Naive thymus-derived CD4-positive, alpha-beta T cell (primary cell): ENCODE measurements at regions not wholly inside any gene's neighbourhood (a gene's known extent, or its start where the extent isn't known, plus 50 kb on each side); places are given as distances from the start of the nearest gene placed in this dataset.

Experiments
- ATAC-seq: fragments of 150-1000 bp; cut with Tn5 transposase; 2 replicates; pipeline ENCODE4 v1.10.0; 2021; ENCODE audit warnings: mild to moderate bottlenecking, moderate library complexity
- CTCF ChIA-PET: fragments of 350-600 bp; sonication (Branson Sonifier 250); formaldehyde crosslinking; loops from one replicate; lab custom pipeline; 2021; ENCODE audit warnings: antibody characterized with exemption; lab: Charles Lee
- POLR2A ChIA-PET: fragments of 350-600 bp; sonication (Branson Sonifier 250); formaldehyde crosslinking; loops from one replicate; lab custom pipeline; 2021; ENCODE audit warnings: antibody characterized with exemption, inconsistent platforms; lab: Charles Lee
- DNase-seq, 9 donors: peaks; one replicate each; pipeline versions ENCODE4 v3.0.0 to v3.0.0-alpha.2; 2020 to 2022; ENCODE audit warnings: mixed read lengths in 1 of 9
- H3K27ac ChIP-seq: one replicate; pipeline ENCODE4 v1.7.0; 2013; ENCODE audit warnings: mild to moderate bottlenecking, low read depth, low read length, moderate library complexity
- H3K27me3 ChIP-seq, 2 donors: one replicate each; pipeline ENCODE4 v1.7.0; 2013; ENCODE audit warnings: low read length in 2 of 2, mild to moderate bottlenecking in 2 of 2, moderate library complexity in 2 of 2; ENCODE audit not compliant: control insufficient read depth in 2 of 2, insufficient read depth in 2 of 2
- H3K36me3 ChIP-seq, 3 experiments: 1 replicate in 2 of 3; 2 replicates in 1 of 3; pipeline ENCODE4 v1.7.0; 2013; ENCODE audit warnings: low read length in 3 of 3, mild to moderate bottlenecking in 3 of 3, moderate library complexity in 1 of 3; ENCODE audit not compliant: insufficient read depth in 3 of 3, control insufficient read depth in 2 of 3
- H3K4me1 ChIP-seq, 2 donors: one replicate each; pipeline ENCODE4 v1.7.0; 2013; ENCODE audit warnings: low read length in 2 of 2, mild to moderate bottlenecking in 2 of 2, moderate library complexity in 1 of 2; ENCODE audit not compliant: control insufficient read depth in 2 of 2, insufficient read depth in 2 of 2
- H3K4me3 ChIP-seq: 2 replicates; pipeline ENCODE4 v1.7.0; 2013; ENCODE audit warnings: mild to moderate bottlenecking, low read length
- H3K9me3 ChIP-seq, 3 experiments: 1 replicate in 2 of 3; 2 replicates in 1 of 3; pipeline ENCODE4 v1.7.0; 2013; ENCODE audit warnings: low read length in 3 of 3; ENCODE audit not compliant: control insufficient read depth in 2 of 3
- H3K27ac Mint-ChIP-seq, 9 donors: one replicate each; pipeline ENCODE4 v1.8.0; 2020 to 2022; ENCODE audit warnings: mixed read lengths in 9 of 9, mild to moderate bottlenecking in 8 of 9, moderate library complexity in 5 of 9, inconsistent platforms in 2 of 9
- H3K27me3 Mint-ChIP-seq, 5 donors: one replicate each; pipeline ENCODE4 v1.8.0; 2021 to 2022; ENCODE audit warnings: mixed read lengths in 5 of 5, mild to moderate bottlenecking in 1 of 5
- H3K36me3 Mint-ChIP-seq, 5 donors: one replicate each; pipeline ENCODE4 v1.8.0; 2020 to 2022; ENCODE audit warnings: mixed read lengths in 5 of 5, mild to moderate bottlenecking in 3 of 5, inconsistent platforms in 1 of 5
- H3K4me1 Mint-ChIP-seq, 7 donors: one replicate each; pipeline ENCODE4 v1.8.0; 2020 to 2022; ENCODE audit warnings: mixed read lengths in 7 of 7, mild to moderate bottlenecking in 3 of 7, inconsistent platforms in 1 of 7
- H3K4me3 Mint-ChIP-seq, 10 donors: one replicate each; pipeline ENCODE4 v1.8.0; 2020 to 2022; ENCODE audit warnings: mild to moderate bottlenecking in 10 of 10, mixed read lengths in 10 of 10, moderate library complexity in 6 of 10, inconsistent platforms in 2 of 10
- H3K9me3 Mint-ChIP-seq, 11 donors: one replicate each; pipeline ENCODE4 v1.8.0; 2020 to 2022; ENCODE audit warnings: mixed read lengths in 11 of 11, mild to moderate bottlenecking in 4 of 11, inconsistent platforms in 1 of 11, moderate library complexity in 1 of 11
- intact Hi-C, 2 donors: fragments of 100-400 bp; cut with micrococcal nuclease; formaldehyde crosslinking; loops; one replicate each; pipeline ENCODE4 v1.15.1; 2023

- H3K27me3 ChIP-seq, result no peaks in the 10 kb centered on the region
- ChIA-PET CTCF (interaction anchor here (0.5 kb wide), 1 partner anchor 1004 kb away, joined by 3 read pairs; no protein-coding TSS in a partner anchor), POLR2A (no interaction called here)
- Mint-ChIP-seq H3K9me3 (peaks cover 0 to 3% (median 0%) of the 10 kb centered on the region in 11 donors), H3K27ac (no peak overlapping the region), H3K4me3 (no peak overlapping the region), H3K27me3 (peaks cover 10 to 34% (median 14%) of the 10 kb centered on the region in 5 donors), H3K36me3 (no peaks in the 10 kb centered on the region), H3K4me1 (no peaks in the 10 kb centered on the region)
- no peak overlapping the region for H3K4me3 ChIP-seq
- no peaks in the 10 kb centered on the region for H3K36me3 ChIP-seq
- ATAC-seq (no peak), DNase-seq (no peak)
- intact Hi-C loops, result no loop called here
- no peak overlapping the region for H3K27ac ChIP-seq
- no peaks in the 10 kb centered on the region for H3K4me1 ChIP-seq
- H3K9me3 ChIP-seq, result no peaks in the 10 kb centered on the region
These were observed 303.4 kb downstream of the SMAD2 start for GRCh38 chr18:47627030-47627429.

GRCh38 chr18:47619771-47620448 lies 310.5 kb downstream of the SMAD2 start:
- Histone ChIP-seq H3K9me3 (no peaks in the 10 kb centered on the region), H3K36me3 (no peaks in the 10 kb centered on the region), H3K27me3 (no peaks in the 10 kb centered on the region), H3K4me1 (no peaks in the 10 kb centered on the region), H3K4me3 (no peak overlapping the region), H3K27ac (no peak overlapping the region)
- Mint-ChIP-seq H3K36me3 (no peaks in the 10 kb centered on the region), H3K4me3 (no peak overlapping the region), H3K27me3 (peaks cover 9 to 53% (median 23%) of the 10 kb centered on the region in 5 donors), H3K9me3 (peaks cover 0 to 6% (median 0%) of the 10 kb centered on the region in 11 donors), H3K4me1 (no peaks in the 10 kb centered on the region), H3K27ac (no peak overlapping the region)
- no peak for DNase-seq
- intact Hi-C loops, result no loop called here
- CTCF ChIA-PET, result no interaction called here
- POLR2A ChIA-PET, result no interaction called here
- ATAC-seq, result no peak

- intact Hi-C loops, result no loop called here
- no peak overlapping the region for H3K4me3 Mint-ChIP-seq
- H3K27ac ChIP-seq, result no peak overlapping the region
- CTCF ChIA-PET, result no interaction called here
- no peaks in the 10 kb centered on the region for H3K4me1 Mint-ChIP-seq
- H3K4me1 ChIP-seq, result no peaks in the 10 kb centered on the region
- POLR2A ChIA-PET, result no interaction called here
- H3K27me3 Mint-ChIP-seq, result peaks cover 9 to 53% (median 24%) of the 10 kb centered on the region in 5 donors
- DNase-seq (no peak), ATAC-seq (no peak)
- no peaks in the 10 kb centered on the region for H3K9me3 ChIP-seq
- H3K9me3 Mint-ChIP-seq, result peaks cover 0 to 6% (median 0%) of the 10 kb centered on the region in 11 donors
- no peak overlapping the region for H3K27ac Mint-ChIP-seq
- no peak overlapping the region for H3K4me3 ChIP-seq
- no peaks in the 10 kb centered on the region for H3K36me3 ChIP-seq
- no peaks in the 10 kb centered on the region for H3K27me3 ChIP-seq
- no peaks in the 10 kb centered on the region for H3K36me3 Mint-ChIP-seq
These were observed 311.7 kb downstream of the SMAD2 start for GRCh38 chr18:47618758-47619157.

GRCh38 chr18:47615043-47615442 lies 315.4 kb downstream of the SMAD2 start:
- ChIA-PET POLR2A (no interaction called here), CTCF (no interaction called here)
- no peaks in the 10 kb centered on the region for H3K36me3 ChIP-seq
- DNase-seq, result no peak
- Mint-ChIP-seq H3K4me3 (no peak overlapping the region), H3K4me1 (no peaks in the 10 kb centered on the region), H3K9me3 (peaks cover 0 to 13% (median 7%) of the 10 kb centered on the region in 11 donors), H3K27me3 (peaks cover 0 to 49% (median 27%) of the 10 kb centered on the region in 5 donors), H3K27ac (no peak overlapping the region), H3K36me3 (no peaks in the 10 kb centered on the region)
- no peak for ATAC-seq
- H3K27ac ChIP-seq, result no peak overlapping the region
- no peaks in the 10 kb centered on the region for H3K9me3 ChIP-seq
- intact Hi-C loops, result no loop called here
- H3K4me1 ChIP-seq, result no peaks in the 10 kb centered on the region
- no peak overlapping the region for H3K4me3 ChIP-seq
- H3K27me3 ChIP-seq, result no peaks in the 10 kb centered on the region

GRCh38 chr18:47613929-47614328 lies 316.5 kb downstream of the SMAD2 start:
- Histone ChIP-seq H3K9me3 (no peaks in the 10 kb centered on the region), H3K4me3 (no peak overlapping the region), H3K27me3 (no peaks in the 10 kb centered on the region), H3K27ac (no peak overlapping the region), H3K36me3 (no peaks in the 10 kb centered on the region), H3K4me1 (no peaks in the 10 kb centered on the region)
- ATAC-seq (no peak), DNase-seq (no peak)
- CTCF ChIA-PET, result no interaction called here
- Mint-ChIP-seq H3K36me3 (no peaks in the 10 kb centered on the region), H3K27me3 (peaks cover 0 to 46% (median 21%) of the 10 kb centered on the region in 5 donors), H3K9me3 (peaks cover 0 to 15% (median 7%) of the 10 kb centered on the region in 11 donors), H3K4me3 (no peak overlapping the region), H3K4me1 (no peaks in the 10 kb centered on the region), H3K27ac (no peak overlapping the region)
- POLR2A ChIA-PET, result no interaction called here
- intact Hi-C loops, result no loop called here

- no peaks in the 10 kb centered on the region for H3K4me1 Mint-ChIP-seq
- H3K27me3 ChIP-seq, result no peaks in the 10 kb centered on the region
- H3K36me3 ChIP-seq, result no peaks in the 10 kb centered on the region
- no peak overlapping the region for H3K27ac Mint-ChIP-seq
- intact Hi-C loops, result no loop called here
- H3K4me1 ChIP-seq, result no peaks in the 10 kb centered on the region
- ChIA-PET POLR2A (no interaction called here), CTCF (no interaction called here)
- no peak overlapping the region for H3K4me3 ChIP-seq
- no peak for ATAC-seq
- peaks cover 0 to 11% (median 8%) of the 10 kb centered on the region in 11 donors for H3K9me3 Mint-ChIP-seq
- no peak overlapping the region for H3K4me3 Mint-ChIP-seq
- no peaks in the 10 kb centered on the region for H3K36me3 Mint-ChIP-seq
- no peak for DNase-seq
- H3K9me3 ChIP-seq, result no peaks in the 10 kb centered on the region
- H3K27ac ChIP-seq, result no peak overlapping the region
- peaks cover 0 to 37% (median 21%) of the 10 kb centered on the region in 5 donors for H3K27me3 Mint-ChIP-seq
These were observed 318.8 kb downstream of the SMAD2 start for GRCh38 chr18:47611649-47612048.

GRCh38 chr18:47606526-47606925 lies 323.9 kb downstream of the SMAD2 start:
- ChIA-PET CTCF (no interaction called here), POLR2A (no interaction called here)
- intact Hi-C loops, result no loop called here
- Mint-ChIP-seq H3K4me3 (no peak overlapping the region), H3K4me1 (no peaks in the 10 kb centered on the region), H3K27me3 (peaks cover 0 to 32% (median 11%) of the 10 kb centered on the region in 5 donors), H3K27ac (no peak overlapping the region), H3K36me3 (no peaks in the 10 kb centered on the region), H3K9me3 (peaks cover 0 to 11% (median 8%) of the 10 kb centered on the region in 11 donors)
- H3K27me3 ChIP-seq, result no peaks in the 10 kb centered on the region
- H3K4me1 ChIP-seq, result no peaks in the 10 kb centered on the region
- no peak overlapping the region for H3K4me3 ChIP-seq
- no peaks in the 10 kb centered on the region for H3K36me3 ChIP-seq
- H3K9me3 ChIP-seq, result no peaks in the 10 kb centered on the region
- no peak overlapping the region for H3K27ac ChIP-seq
- no peak for DNase-seq
- ATAC-seq, result no peak
